HFF-Myc (cell line): ENCODE measurements at regions not wholly inside any gene's neighbourhood (a gene's known extent, or its start where the extent isn't known, plus 50 kb on each side); places are given as distances from the start of the nearest gene placed in this dataset.

Experiments used
- DNase-seq: peaks from one replicate; pipeline ENCODE4 v3.0.0-alpha.2; 2011; ENCODE audit warnings: low read depth; ENCODE audit errors: extremely low read depth
- H3K4me3 ChIP-seq: replicated peaks from 2 replicates; pipeline ENCODE4 v1.5.1; 2011; ENCODE audit warnings: low read depth, mild to moderate bottlenecking, control low read depth, low read length
- CTCF ChIP-seq: IDR thresholded peaks from 2 replicates; pipeline ENCODE4 v1.5.1; 2012; ENCODE audit warnings: mild to moderate bottlenecking, low read depth, low read length, control low read depth; ENCODE audit errors: missing control alignments

GRCh38 chr6:165900970-165901369, 237.9 kb upstream of the PDE10A start:
- no peak for TF ChIP-seq CTCF
- no peak overlapping the region for H3K4me3 ChIP-seq
- no peak for DNase-seq

GRCh38 chr6:165899611-165900010, 236.6 kb upstream of the PDE10A start:
- no peak for DNase-seq
- no peak overlapping the region for H3K4me3 ChIP-seq
- no peak for TF ChIP-seq CTCF

GRCh38 chr6:165895421-165896165, 232.6 kb upstream of the PDE10A start:
- no peak overlapping the region for H3K4me3 ChIP-seq
- TF ChIP-seq CTCF: no peak
- no peak for DNase-seq

GRCh38 chr6:165894171-165894825, 231.3 kb upstream of the PDE10A start:
- no peak for DNase-seq
- H3K4me3 ChIP-seq: no peak overlapping the region
- no peak for TF ChIP-seq CTCF

GRCh38 chr6:165893431-165893830, 230.4 kb upstream of the PDE10A start:
- H3K4me3 ChIP-seq: no peak overlapping the region
- no peak for TF ChIP-seq CTCF
- no peak for DNase-seq

GRCh38 chr6:165891320-165891719, 228.3 kb upstream of the PDE10A start:
- TF ChIP-seq CTCF: no peak
- DNase-seq: no peak

More at GRCh38 chr6:165891320-165891719, 228.3 kb upstream of the PDE10A start:
- H3K4me3 ChIP-seq: no peak overlapping the region
